K562 (cell line): ENCODE measurements at regions not wholly inside any gene's neighbourhood (a gene's known extent, or its start where the extent isn't known, plus 50 kb on each side); places are given as distances from the start of the nearest gene placed in this dataset.

Experiments
- PBX2 ChIP-seq, 2 experiments: IDR thresholded peaks in 1 of 2; conservative IDR thresholded peaks in 1 of 2; 2 replicates each; pipeline ENCODE4 v1.6.1; 2016; ENCODE audit warnings: low read depth in 2 of 2, mild to moderate bottlenecking in 1 of 2, missing compliant biosample characterization in 1 of 2, missing genetic modification characterization in 1 of 2, moderate library complexity in 1 of 2
- RNF219 ChIP-seq: fragments of 250-450 bp; sonication (Bioruptor Pico); IDR thresholded peaks from 2 replicates; pipeline ENCODE4 v1.5.0; 2022; ENCODE audit warnings: mild to moderate bottlenecking
- SIRT6 ChIP-seq: IDR thresholded peaks from one replicate; pipeline ENCODE4 v1.6.1; 2012; ENCODE audit warnings: low read depth, mild to moderate bottlenecking, control low read depth, inconsistent platforms, low read length, moderate library complexity
- TAF7 ChIP-seq: fragments of 450-650 bp; IDR thresholded peaks from 2 replicates; pipeline ENCODE4 v1.6.1; 2016; ENCODE audit warnings: missing genetic modification characterization, missing compliant biosample characterization
- TCF15 ChIP-seq: fragments of 250-450 bp; sonication (Bioruptor Pico); IDR thresholded peaks from 2 replicates; pipeline ENCODE4 v1.8.0; 2022; ENCODE audit warnings: moderate library complexity, mild to moderate bottlenecking, inconsistent platforms
- USF1 ChIP-seq: sonication (generic); formaldehyde crosslinking; IDR thresholded peaks from 2 replicates; pipeline ENCODE4 v1.9.0; 2022; ENCODE audit warnings: mild to moderate bottlenecking, missing genetic modification reagents
- TF ChIP-seq, protein P1 (sequence below): fragments of 250-450 bp; sonication (Bioruptor Pico); IDR thresholded peaks from 2 replicates; pipeline ENCODE4 v1.4.0; 2020; ENCODE audit warnings: mild to moderate bottlenecking, moderate library complexity

DNA sequence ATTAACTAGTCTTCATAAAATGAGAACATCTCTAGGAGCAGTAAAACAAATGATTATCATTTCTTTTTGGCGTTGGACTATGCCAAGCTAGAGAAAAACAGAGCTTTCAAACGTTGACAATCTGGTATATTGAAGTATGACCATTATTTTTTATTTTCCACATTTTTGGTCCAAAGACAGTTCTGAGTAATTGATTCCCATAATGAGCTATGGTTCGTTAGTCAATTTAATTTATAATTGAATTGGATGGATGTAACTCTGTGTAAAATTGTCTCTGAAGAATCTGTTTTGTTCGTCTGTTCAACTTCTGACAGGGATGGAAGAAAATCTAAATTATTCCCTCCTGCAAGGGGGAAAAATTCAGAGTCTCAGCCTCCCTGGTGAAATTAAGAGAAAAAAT, 234.5 kb downstream of the LMO4 start (continued):
- TF ChIP-seq, protein P1, sequence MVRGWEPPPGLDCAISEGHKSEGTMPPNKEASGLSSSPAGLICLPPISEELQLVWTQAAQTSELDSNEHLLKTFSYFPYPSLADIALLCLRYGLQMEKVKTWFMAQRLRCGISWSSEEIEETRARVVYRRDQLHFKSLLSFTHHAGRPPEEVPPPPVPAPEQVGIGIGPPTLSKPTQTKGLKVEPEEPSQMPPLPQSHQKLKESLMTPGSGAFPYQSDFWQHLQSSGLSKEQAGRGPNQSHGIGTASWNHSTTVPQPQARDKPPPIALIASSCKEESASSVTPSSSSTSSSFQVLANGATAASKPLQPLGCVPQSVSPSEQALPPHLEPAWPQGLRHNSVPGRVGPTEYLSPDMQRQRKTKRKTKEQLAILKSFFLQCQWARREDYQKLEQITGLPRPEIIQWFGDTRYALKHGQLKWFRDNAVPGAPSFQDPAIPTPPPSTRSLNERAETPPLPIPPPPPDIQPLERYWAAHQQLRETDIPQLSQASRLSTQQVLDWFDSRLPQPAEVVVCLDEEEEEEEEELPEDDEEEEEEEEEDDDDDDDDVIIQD, result no peak
- no peak for TF ChIP-seq TAF7 (tag)
- no peak for TF ChIP-seq TCF15 (CRISPR knock-in tag)
- TF ChIP-seq SIRT6, result no peak
- TF ChIP-seq PBX2 (CRISPR knock-in tag; IDR thresholded peaks at IDR 0.05; ENCODE audit: low read depth), result no peak
- no peak for TF ChIP-seq PBX2 (tag; conservative IDR thresholded peaks at IDR 0.05; ENCODE audit: low read depth)
- TF ChIP-seq RNF219, result no peak
- no peak for TF ChIP-seq USF1 (CRISPR knock-in tag)
